ENCODE measurements at regions not wholly inside any gene's neighbourhood (a gene's known extent, or its start where the extent isn't known, plus 50 kb on each side); places are given as distances from the start of the nearest gene placed in this dataset.

GRCh38 chr6:43934183-43934802, 164.3 kb downstream of the VEGFA start:
- TF ChIP-seq, protein P1, sequence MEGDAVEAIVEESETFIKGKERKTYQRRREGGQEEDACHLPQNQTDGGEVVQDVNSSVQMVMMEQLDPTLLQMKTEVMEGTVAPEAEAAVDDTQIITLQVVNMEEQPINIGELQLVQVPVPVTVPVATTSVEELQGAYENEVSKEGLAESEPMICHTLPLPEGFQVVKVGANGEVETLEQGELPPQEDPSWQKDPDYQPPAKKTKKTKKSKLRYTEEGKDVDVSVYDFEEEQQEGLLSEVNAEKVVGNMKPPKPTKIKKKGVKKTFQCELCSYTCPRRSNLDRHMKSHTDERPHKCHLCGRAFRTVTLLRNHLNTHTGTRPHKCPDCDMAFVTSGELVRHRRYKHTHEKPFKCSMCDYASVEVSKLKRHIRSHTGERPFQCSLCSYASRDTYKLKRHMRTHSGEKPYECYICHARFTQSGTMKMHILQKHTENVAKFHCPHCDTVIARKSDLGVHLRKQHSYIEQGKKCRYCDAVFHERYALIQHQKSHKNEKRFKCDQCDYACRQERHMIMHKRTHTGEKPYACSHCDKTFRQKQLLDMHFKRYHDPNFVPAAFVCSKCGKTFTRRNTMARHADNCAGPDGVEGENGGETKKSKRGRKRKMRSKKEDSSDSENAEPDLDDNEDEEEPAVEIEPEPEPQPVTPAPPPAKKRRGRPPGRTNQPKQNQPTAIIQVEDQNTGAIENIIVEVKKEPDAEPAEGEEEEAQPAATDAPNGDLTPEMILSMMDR (IDR thresholded peaks at IDR 0.05) = no peak
- no peak for TF ChIP-seq REST (IDR thresholded peaks at IDR 0.05; ENCODE audit: insufficient read depth in 1 of 2, low read depth in 2 of 2, low read length in 1 of 2)
- TF ChIP-seq SIN3A (IDR thresholded peaks at IDR 0.05; ENCODE audit: borderline replicate concordance, insufficient read depth, low read depth, low read length) = no peak
- TF ChIP-seq POLR2AphosphoS5 (IDR thresholded peaks at IDR 0.05; ENCODE audit: low read depth, low read length) = no peak

Data from Panc1 (cell line).